Endothelial cell of umbilical vein (primary cell): ENCODE measurements at regions not wholly inside any gene's neighbourhood (a gene's known extent, or its start where the extent isn't known, plus 50 kb on each side); places are given as distances from the start of the nearest gene placed in this dataset.

Source experiments
- BruUV-seq: library from RNA; stranded (reverse); fragments of 400-500 nt; replicated peaks from 2 replicates; lab custom pipeline; 2021; lab: Mats Ljungman, UMichigan
- CTCF ChIA-PET: fragments of 300-600, 350-600 bp; sonication (Branson Sonifier 250); formaldehyde crosslinking; loops from one replicate; lab custom pipeline; 2021; ENCODE audit warnings: antibody characterized with exemption, inconsistent platforms; lab: Charles Lee
- POLR2A ChIA-PET: fragments of 300-600, 350-600 bp; sonication (Branson Sonifier 250); formaldehyde crosslinking; loops from one replicate; lab custom pipeline; 2021; ENCODE audit warnings: antibody characterized with exemption, inconsistent platforms; lab: Charles Lee
- DNase-seq: peaks from one replicate; pipeline ENCODE4 v3.0.0-alpha.2; 2011; ENCODE audit warnings: low read depth, low spot score
- FAIRE-seq: peaks from 2 replicates; lab custom pipeline; 2011; peaks lifted over from hg19 to GRCh38; lab: Jason Lieb, UNC
- H2AFZ ChIP-seq: 2 replicates; pipeline ENCODE4 v1.6.0; 2012; ENCODE audit warnings: low read depth, low read length, control low read depth, inconsistent platforms
- H3K27ac ChIP-seq: 2 replicates; pipeline ENCODE4 v1.5.1; 2011; ENCODE audit warnings: low read depth, mild to moderate bottlenecking, control low read depth, low read length, moderate library complexity; ENCODE audit not compliant: insufficient read depth
- H3K27me3 ChIP-seq, 2 experiments: 2 replicates each; pipeline versions ENCODE4 v1.6.0 to v1.6.1; 2011; ENCODE audit warnings: low read length in 2 of 2, mixed read lengths in 1 of 2; ENCODE audit not compliant: control insufficient read depth in 2 of 2, insufficient read depth in 2 of 2
- H3K36me3 ChIP-seq, 2 experiments: 2 replicates in 1 of 2; 3 replicates in 1 of 2; pipeline ENCODE4 v1.5.1; 2011; ENCODE audit warnings: low read length in 2 of 2, mild to moderate bottlenecking in 1 of 2, moderate library complexity in 1 of 2; ENCODE audit not compliant: control insufficient read depth in 2 of 2, insufficient read depth in 2 of 2; ENCODE audit errors: extremely low read depth in 1 of 2
- H3K4me1 ChIP-seq: 3 replicates; pipeline ENCODE4 v1.5.1; 2011; ENCODE audit warnings: mild to moderate bottlenecking, low read length; ENCODE audit not compliant: control insufficient read depth, insufficient read depth; ENCODE audit errors: extremely low read depth
- H3K4me2 ChIP-seq: 2 replicates; pipeline ENCODE4 v1.6.1; 2011; ENCODE audit warnings: low read length, control low read depth, mixed read lengths; ENCODE audit not compliant: insufficient read depth
- H3K4me3 ChIP-seq, 3 experiments: fragments of 200-600 bp in 1 of 3; sonication (generic), shearing (Covaris generic) in 1 of 3; replicated peaks in 1 of 3; 2 replicates each; pipeline ENCODE4 v1.5.1; 2011 to 2016; ENCODE audit warnings: control low read depth in 3 of 3, low read length in 3 of 3, mild to moderate bottlenecking in 2 of 3, inconsistent platforms in 1 of 3, low read depth in 1 of 3, moderate library complexity in 1 of 3; ENCODE audit not compliant: insufficient read depth in 1 of 3
- H3K79me2 ChIP-seq: 2 replicates; pipeline ENCODE4 v1.6.0; 2012; ENCODE audit warnings: low read length, inconsistent platforms; ENCODE audit not compliant: control insufficient read depth, insufficient read depth
- H3K9ac ChIP-seq: replicated peaks from 2 replicates; pipeline ENCODE3; 2011; ENCODE audit warnings: low read length, control low read depth; ENCODE audit not compliant: insufficient read depth; ENCODE audit errors: extremely low read depth
- H3K9me1 ChIP-seq: replicated peaks from 3 replicates; pipeline ENCODE4 v1.6.0; 2011; ENCODE audit warnings: mild to moderate bottlenecking, low read length; ENCODE audit not compliant: control insufficient read depth, insufficient read depth; ENCODE audit errors: extremely low read depth
- H3K9me3 ChIP-seq: replicated peaks from 2 replicates; pipeline ENCODE4 v1.5.1; 2012; ENCODE audit warnings: low read length, inconsistent platforms; ENCODE audit not compliant: control insufficient read depth, insufficient read depth
- H4K20me1 ChIP-seq: replicated peaks from 2 replicates; pipeline ENCODE3; 2011; ENCODE audit warnings: mild to moderate bottlenecking, low read length; ENCODE audit not compliant: control insufficient read depth, insufficient read depth; ENCODE audit errors: extremely low read depth
- EZH2 ChIP-seq: IDR thresholded peaks from 2 replicates; pipeline ENCODE4 v1.6.1; 2012; ENCODE audit warnings: borderline replicate concordance, low read depth, mild to moderate bottlenecking, moderate library complexity, low read length, inconsistent platforms; ENCODE audit not compliant: severe bottlenecking
- FOS ChIP-seq: IDR thresholded peaks from 2 replicates; pipeline ENCODE4 v1.6.1; 2011; ENCODE audit warnings: mild to moderate bottlenecking, low read length, moderate library complexity, borderline replicate concordance; ENCODE audit not compliant: insufficient read depth
- GATA2 ChIP-seq: IDR thresholded peaks from 2 replicates; pipeline ENCODE4 v1.7.0; 2011; ENCODE audit warnings: low read depth, mild to moderate bottlenecking, moderate library complexity, mixed read lengths, low read length; ENCODE audit not compliant: insufficient read length, insufficient read depth
- JUN ChIP-seq: IDR thresholded peaks from 2 replicates; pipeline ENCODE4 v1.6.1; 2011; ENCODE audit warnings: borderline replicate concordance, low read depth; ENCODE audit not compliant: insufficient read length, insufficient read depth
- MYC ChIP-seq: IDR thresholded peaks from one replicate; pipeline ENCODE4 v1.6.1; 2011; ENCODE audit warnings: mild to moderate bottlenecking, low read depth, low read length
- POLR2A ChIP-seq: IDR thresholded peaks from 2 replicates; pipeline ENCODE4 v1.6.1; 2012; ENCODE audit warnings: low read depth, mild to moderate bottlenecking, control low read depth, low read length
- POLR2AphosphoS5 ChIP-seq: IDR thresholded peaks from 2 replicates; pipeline ENCODE4 v1.6.1; 2012; ENCODE audit warnings: low read depth, mild to moderate bottlenecking, control low read depth, low read length, moderate library complexity; ENCODE audit not compliant: insufficient read depth
- dilution Hi-C: fragments of 300-500 bp; cut with MboI; formaldehyde crosslinking; loops from one replicate; pipeline ENCODE4 v1.15.0; 2019; ENCODE audit warnings: low sequenced_read_pairs; ENCODE audit not compliant: extremely low pct_ligation_motif_present
- intact Hi-C: fragments of 100-400 bp; cut with micrococcal nuclease; formaldehyde crosslinking; loops from one replicate; pipeline ENCODE4 v1.10.0; 2022
- TF ChIP-seq, protein P1 (sequence below), 2 donors: IDR thresholded peaks; 1 replicate in 1 of 2; 2 replicates in 1 of 2; pipeline ENCODE4 v1.5.1; 2011; ENCODE audit warnings: low read length in 2 of 2, mild to moderate bottlenecking in 2 of 2, moderate library complexity in 2 of 2, control low read depth in 1 of 2, inconsistent platforms in 1 of 2, low read depth in 1 of 2; ENCODE audit not compliant: insufficient read depth in 1 of 2; ENCODE audit errors: extremely low read depth in 1 of 2
- TF ChIP-seq, protein P2 (sequence below): IDR thresholded peaks from 2 replicates; pipeline ENCODE4 v1.6.1; 2011; ENCODE audit not compliant: insufficient read depth, insufficient read length

DNA sequence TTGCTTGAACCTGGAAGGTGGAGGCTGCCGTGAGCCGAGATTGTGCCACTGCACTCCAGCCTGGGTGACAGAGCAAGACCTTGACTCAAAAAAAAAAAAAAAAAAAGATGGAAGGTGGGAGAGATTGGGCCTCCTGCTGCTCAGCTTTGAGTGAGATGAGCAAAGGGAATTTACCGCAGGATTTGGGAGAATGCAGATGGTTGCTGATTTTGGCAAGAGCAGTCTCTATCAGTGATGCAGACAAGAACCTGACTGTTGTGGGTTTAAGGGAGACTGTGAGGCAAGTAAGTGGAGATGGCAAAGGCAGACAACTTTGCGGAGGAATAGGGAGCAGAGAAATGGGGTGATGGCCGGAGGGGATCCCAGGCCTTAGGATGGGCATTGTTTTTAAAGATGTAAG is 1140.8 kb upstream of the AUTS2 start:
- no peak for DNase-seq
- no peak overlapping the region for H2AFZ ChIP-seq
- CTCF ChIA-PET: no interaction called here

GRCh38 chr7:68458010-68458908 is 1140.0 kb upstream of the AUTS2 start:
- TF ChIP-seq, protein P1, sequence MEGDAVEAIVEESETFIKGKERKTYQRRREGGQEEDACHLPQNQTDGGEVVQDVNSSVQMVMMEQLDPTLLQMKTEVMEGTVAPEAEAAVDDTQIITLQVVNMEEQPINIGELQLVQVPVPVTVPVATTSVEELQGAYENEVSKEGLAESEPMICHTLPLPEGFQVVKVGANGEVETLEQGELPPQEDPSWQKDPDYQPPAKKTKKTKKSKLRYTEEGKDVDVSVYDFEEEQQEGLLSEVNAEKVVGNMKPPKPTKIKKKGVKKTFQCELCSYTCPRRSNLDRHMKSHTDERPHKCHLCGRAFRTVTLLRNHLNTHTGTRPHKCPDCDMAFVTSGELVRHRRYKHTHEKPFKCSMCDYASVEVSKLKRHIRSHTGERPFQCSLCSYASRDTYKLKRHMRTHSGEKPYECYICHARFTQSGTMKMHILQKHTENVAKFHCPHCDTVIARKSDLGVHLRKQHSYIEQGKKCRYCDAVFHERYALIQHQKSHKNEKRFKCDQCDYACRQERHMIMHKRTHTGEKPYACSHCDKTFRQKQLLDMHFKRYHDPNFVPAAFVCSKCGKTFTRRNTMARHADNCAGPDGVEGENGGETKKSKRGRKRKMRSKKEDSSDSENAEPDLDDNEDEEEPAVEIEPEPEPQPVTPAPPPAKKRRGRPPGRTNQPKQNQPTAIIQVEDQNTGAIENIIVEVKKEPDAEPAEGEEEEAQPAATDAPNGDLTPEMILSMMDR (IDR thresholded peaks at IDR 0.05; ENCODE audit: extremely low read depth in 1 of 2, insufficient read depth in 1 of 2, low read depth in 1 of 2, low read length in 2 of 2): no peak
- TF ChIP-seq JUN: no peak
- TF ChIP-seq, protein P2, sequence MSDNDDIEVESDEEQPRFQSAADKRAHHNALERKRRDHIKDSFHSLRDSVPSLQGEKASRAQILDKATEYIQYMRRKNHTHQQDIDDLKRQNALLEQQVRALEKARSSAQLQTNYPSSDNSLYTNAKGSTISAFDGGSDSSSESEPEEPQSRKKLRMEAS: no peak
- no peak for TF ChIP-seq POLR2AphosphoS5
- TF ChIP-seq GATA2: no peak
- no peak for TF ChIP-seq FOS
- TF ChIP-seq POLR2A: no peak
- TF ChIP-seq EZH2: no peak
- no peak for TF ChIP-seq MYC
- no peaks in the 10 kb centered on the region for H3K4me1 ChIP-seq
- H3K27ac ChIP-seq: no peak overlapping the region
- dilution Hi-C loops: no loop called here
- ChIA-PET POLR2A (no interaction called here), CTCF (no interaction called here)
- H2AFZ ChIP-seq: no peak overlapping the region
- DNase-seq (no peak), FAIRE-seq (no peak)
- no peaks in the 10 kb centered on the region for H4K20me1 ChIP-seq
- BruUV-seq: no TSS peak
- H3K4me3 ChIP-seq: no peak overlapping the region
- no peaks in the 10 kb centered on the region for H3K36me3 ChIP-seq
- H3K9me1 ChIP-seq: no peaks in the 10 kb centered on the region
- H3K4me2 ChIP-seq: no peak overlapping the region
- H3K79me2 ChIP-seq: no peaks in the 10 kb centered on the region
- no peaks in the 10 kb centered on the region for H3K27me3 ChIP-seq
- H3K9me3 ChIP-seq: peaks cover 4% of the 10 kb centered on the region
- no peak overlapping the region for H3K9ac ChIP-seq
- intact Hi-C loops: no loop called here

More for the DNA sequence above, 1140.8 kb upstream of the AUTS2 start:
- dilution Hi-C loops: no loop called here
- no peak for TF ChIP-seq POLR2AphosphoS5
- Histone ChIP-seq H3K4me2 (no peak overlapping the region), H4K20me1 (no peaks in the 10 kb centered on the region), H3K9me3 (peaks cover 7% of the 10 kb centered on the region), H3K9me1 (no peaks in the 10 kb centered on the region), H3K4me3 (no peak overlapping the region), H3K4me1 (no peaks in the 10 kb centered on the region), H3K9ac (no peak overlapping the region), H3K36me3 (no peaks in the 10 kb centered on the region), H3K79me2 (no peaks in the 10 kb centered on the region), H3K27ac (no peak overlapping the region), H3K27me3 (no peaks in the 10 kb centered on the region)
- BruUV-seq: no TSS peak
- FAIRE-seq: no peak
- POLR2A ChIA-PET: no interaction called here
- intact Hi-C loops: no loop called here
